BLaER1 treated with 17β-estradiol and CSF1 and Interleukin-3, amounts not matched to agents 10 nM and 100 nM (cell line): ENCODE measurements at regions not wholly inside any gene's neighbourhood (a gene's known extent, or its start where the extent isn't known, plus 50 kb on each side); places are given as distances from the start of the nearest gene placed in this dataset.

ENCODE experiments used
- H3K27ac ChIP-seq, 11 experiments: shearing (Covaris generic); formaldehyde crosslinking; 2 replicates each; pipeline ENCODE4 v1.8.1; 2022
- H3K27me3 ChIP-seq, 11 experiments: shearing (Covaris generic); formaldehyde crosslinking; 2 replicates each; pipeline ENCODE4 v1.8.1; 2022
- H3K36me3 ChIP-seq, 11 experiments: shearing (Covaris generic); formaldehyde crosslinking; 2 replicates each; pipeline ENCODE4 v1.8.1; 2022
- H3K4me1 ChIP-seq, 10 experiments: shearing (Covaris generic); formaldehyde crosslinking; 2 replicates each; pipeline ENCODE4 v1.8.1; 2022
- H3K4me2 ChIP-seq, 11 experiments: shearing (Covaris generic); formaldehyde crosslinking; 2 replicates each; pipeline ENCODE4 v1.8.1; 2022
- H3K4me3 ChIP-seq, 10 experiments: shearing (Covaris generic); formaldehyde crosslinking; 2 replicates each; pipeline ENCODE4 v1.8.1; 2022
- H3K9ac ChIP-seq, 11 experiments: shearing (Covaris generic); formaldehyde crosslinking; 2 replicates each; pipeline ENCODE4 v1.8.1; 2022
- H3K9me3 ChIP-seq, 11 experiments: shearing (Covaris generic); formaldehyde crosslinking; replicated peaks in 1 of 11; 2 replicates each; pipeline ENCODE4 v1.8.1; 2022
- H4K20me1 ChIP-seq, 11 experiments: shearing (Covaris generic); formaldehyde crosslinking; 2 replicates each; pipeline ENCODE4 v1.8.1; 2022
- Cebpa-rat ChIP-seq, 11 experiments: shearing (Covaris generic); IDR thresholded peaks; 2 replicates each; pipeline ENCODE4 v1.8.1; 2022

- no peaks in the 10 kb centered on the region for H3K36me3 ChIP-seq
- TF ChIP-seq Cebpa-rat (IDR thresholded peaks at IDR 0.05): no peak
- no peaks in the 10 kb centered on the region for H3K27me3 ChIP-seq
- no peaks in the 10 kb centered on the region for H4K20me1 ChIP-seq
- H3K4me2 ChIP-seq: no peak overlapping the region
- H3K9me3 ChIP-seq: peaks cover 0 to 7% (median 2%) of the 10 kb centered on the region in 11 experiments; a peak in 13 of 22 replicates
- no peaks in the 10 kb centered on the region for H3K4me1 ChIP-seq
- H3K4me3 ChIP-seq: no peak overlapping the region
- no peak overlapping the region for H3K27ac ChIP-seq
- no peak overlapping the region for H3K9ac ChIP-seq
Measured at GRCh38 chr2:204437815-204438756, 107.2 kb upstream of the PARD3B start.

DNA sequence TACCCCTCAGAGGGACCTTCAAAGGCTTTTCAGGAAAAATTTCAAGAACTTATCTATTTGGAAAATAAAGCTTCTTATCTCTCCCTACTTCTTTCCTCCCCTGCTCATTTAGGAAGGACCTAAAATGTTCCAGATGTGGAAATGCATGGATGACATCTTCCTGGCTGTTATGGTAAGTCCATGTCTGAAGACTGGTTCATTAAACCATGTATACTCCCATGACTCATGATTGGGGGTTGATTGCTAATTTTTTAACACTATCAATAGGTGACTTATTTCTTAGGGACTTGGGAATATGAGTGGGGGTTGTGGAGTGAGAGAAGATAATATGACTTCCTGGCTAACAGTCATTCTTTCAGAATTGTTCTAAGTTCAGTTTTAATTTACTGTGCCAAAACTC lies 104.0 kb upstream of the PARD3B start:
- H3K4me3 ChIP-seq: no peak overlapping the region
- H3K4me2 ChIP-seq: no peak overlapping the region
- H3K9ac ChIP-seq: no peak overlapping the region
- no peaks in the 10 kb centered on the region for H3K4me1 ChIP-seq
- no peak for TF ChIP-seq Cebpa-rat (IDR thresholded peaks at IDR 0.05)
- no peaks in the 10 kb centered on the region for H3K27me3 ChIP-seq
- H3K27ac ChIP-seq: no peak overlapping the region
- no peaks in the 10 kb centered on the region for H3K36me3 ChIP-seq
- no peaks in the 10 kb centered on the region for H4K20me1 ChIP-seq
- peaks cover 0 to 12% (median 4%) of the 10 kb centered on the region in 11 experiments; a peak in 6 of 22 replicates for H3K9me3 ChIP-seq

DNA sequence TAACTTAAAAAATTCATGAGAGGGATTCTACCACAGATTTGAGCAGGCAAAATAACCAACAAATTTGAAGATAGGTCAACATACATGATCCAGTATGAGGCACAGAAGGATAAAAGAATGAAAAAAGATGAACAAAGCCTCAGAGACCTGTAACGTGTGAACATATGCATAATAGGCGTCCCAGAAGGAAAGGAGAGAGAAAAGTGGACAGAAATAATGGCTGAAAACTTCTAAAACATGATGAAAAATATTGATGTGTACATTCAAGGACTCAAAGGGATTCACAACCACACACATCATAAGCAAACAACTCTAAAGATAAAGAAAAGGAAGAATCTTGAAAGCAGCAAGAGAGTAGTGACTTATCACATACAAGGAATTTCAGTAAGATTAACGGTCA lies 100.1 kb upstream of the PARD3B start:
- Histone ChIP-seq H3K4me1 (no peaks in the 10 kb centered on the region), H3K36me3 (no peaks in the 10 kb centered on the region), H3K4me2 (no peak overlapping the region), H3K9me3 (peaks cover 0 to 12% (median 4%) of the 10 kb centered on the region in 11 experiments; a peak in 6 of 22 replicates), H3K9ac (no peak overlapping the region), H3K27me3 (no peaks in the 10 kb centered on the region), H3K4me3 (no peak overlapping the region), H3K27ac (no peak overlapping the region), H4K20me1 (no peaks in the 10 kb centered on the region)
- no peak for TF ChIP-seq Cebpa-rat (IDR thresholded peaks at IDR 0.05)

DNA sequence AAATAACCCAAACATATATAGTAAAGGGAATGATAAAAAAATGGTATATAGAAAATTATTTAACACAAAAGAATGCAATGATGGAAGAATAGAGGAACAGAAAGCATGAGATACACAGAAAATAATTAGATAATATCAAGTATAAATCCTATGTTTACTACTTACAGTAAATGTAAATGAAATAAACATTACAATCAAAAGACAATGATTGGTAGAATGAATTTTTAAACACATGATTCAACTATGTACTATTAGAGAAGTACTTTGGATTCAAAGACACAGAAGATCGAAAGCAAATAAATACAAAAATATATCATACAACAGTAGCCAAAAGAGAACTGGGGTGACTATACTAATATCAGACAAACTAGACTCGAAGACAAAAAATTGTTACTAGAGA lies 97.6 kb upstream of the PARD3B start:
- H3K9ac ChIP-seq: no peak overlapping the region
- H3K4me3 ChIP-seq: no peak overlapping the region
- no peak overlapping the region for H3K27ac ChIP-seq
- no peaks in the 10 kb centered on the region for H3K4me1 ChIP-seq
- no peak for TF ChIP-seq Cebpa-rat (IDR thresholded peaks at IDR 0.05)
- H3K27me3 ChIP-seq: no peaks in the 10 kb centered on the region
- peaks cover 0 to 12% (median 4%) of the 10 kb centered on the region in 11 experiments; a peak in 6 of 22 replicates for H3K9me3 ChIP-seq
- H4K20me1 ChIP-seq: no peaks in the 10 kb centered on the region
- no peaks in the 10 kb centered on the region for H3K36me3 ChIP-seq
- H3K4me2 ChIP-seq: no peak overlapping the region

- Histone ChIP-seq H3K4me1 (no peaks in the 10 kb centered on the region), H3K4me2 (no peak overlapping the region), H4K20me1 (no peaks in the 10 kb centered on the region), H3K4me3 (no peak overlapping the region), H3K9ac (no peak overlapping the region), H3K27ac (no peak overlapping the region), H3K36me3 (no peaks in the 10 kb centered on the region), H3K27me3 (no peaks in the 10 kb centered on the region), H3K9me3 (peaks cover 0 to 8% (median 3%) of the 10 kb centered on the region in 11 experiments; a peak in 5 of 22 replicates)
- TF ChIP-seq Cebpa-rat (IDR thresholded peaks at IDR 0.05): no peak
Measured at GRCh38 chr2:204449977-204450376, 95.3 kb upstream of the PARD3B start.

GRCh38 chr2:204451766-204452165 lies 93.5 kb upstream of the PARD3B start:
- no peaks in the 10 kb centered on the region for H3K4me1 ChIP-seq
- no peaks in the 10 kb centered on the region for H4K20me1 ChIP-seq
- H3K27me3 ChIP-seq: no peaks in the 10 kb centered on the region
- H3K4me2 ChIP-seq: no peak overlapping the region
- no peak overlapping the region for H3K9ac ChIP-seq
- H3K4me3 ChIP-seq: no peak overlapping the region
- H3K9me3 ChIP-seq: no peaks in the 10 kb centered on the region
- TF ChIP-seq Cebpa-rat (IDR thresholded peaks at IDR 0.05): no peak
- H3K27ac ChIP-seq: no peak overlapping the region
- H3K36me3 ChIP-seq: no peaks in the 10 kb centered on the region

GRCh38 chr2:204452464-204453023 lies 92.7 kb upstream of the PARD3B start:
- Histone ChIP-seq H3K27ac (no peak overlapping the region), H3K4me2 (no peak overlapping the region), H4K20me1 (no peaks in the 10 kb centered on the region), H3K36me3 (no peaks in the 10 kb centered on the region), H3K4me1 (no peaks in the 10 kb centered on the region), H3K4me3 (no peak overlapping the region), H3K9ac (no peak overlapping the region), H3K27me3 (no peaks in the 10 kb centered on the region), H3K9me3 (no peaks in the 10 kb centered on the region)
- no peak for TF ChIP-seq Cebpa-rat (IDR thresholded peaks at IDR 0.05)

- H4K20me1 ChIP-seq: no peaks in the 10 kb centered on the region
- no peak overlapping the region for H3K9ac ChIP-seq
- H3K9me3 ChIP-seq: no peaks in the 10 kb centered on the region
- no peaks in the 10 kb centered on the region for H3K4me1 ChIP-seq
- TF ChIP-seq Cebpa-rat (IDR thresholded peaks at IDR 0.05): no peak
- H3K4me3 ChIP-seq: no peak overlapping the region
- H3K4me2 ChIP-seq: no peak overlapping the region
- H3K27ac ChIP-seq: no peak overlapping the region
- H3K36me3 ChIP-seq: no peaks in the 10 kb centered on the region
- H3K27me3 ChIP-seq: no peaks in the 10 kb centered on the region
Measured at GRCh38 chr2:204453730-204454167, 91.5 kb upstream of the PARD3B start.

DNA sequence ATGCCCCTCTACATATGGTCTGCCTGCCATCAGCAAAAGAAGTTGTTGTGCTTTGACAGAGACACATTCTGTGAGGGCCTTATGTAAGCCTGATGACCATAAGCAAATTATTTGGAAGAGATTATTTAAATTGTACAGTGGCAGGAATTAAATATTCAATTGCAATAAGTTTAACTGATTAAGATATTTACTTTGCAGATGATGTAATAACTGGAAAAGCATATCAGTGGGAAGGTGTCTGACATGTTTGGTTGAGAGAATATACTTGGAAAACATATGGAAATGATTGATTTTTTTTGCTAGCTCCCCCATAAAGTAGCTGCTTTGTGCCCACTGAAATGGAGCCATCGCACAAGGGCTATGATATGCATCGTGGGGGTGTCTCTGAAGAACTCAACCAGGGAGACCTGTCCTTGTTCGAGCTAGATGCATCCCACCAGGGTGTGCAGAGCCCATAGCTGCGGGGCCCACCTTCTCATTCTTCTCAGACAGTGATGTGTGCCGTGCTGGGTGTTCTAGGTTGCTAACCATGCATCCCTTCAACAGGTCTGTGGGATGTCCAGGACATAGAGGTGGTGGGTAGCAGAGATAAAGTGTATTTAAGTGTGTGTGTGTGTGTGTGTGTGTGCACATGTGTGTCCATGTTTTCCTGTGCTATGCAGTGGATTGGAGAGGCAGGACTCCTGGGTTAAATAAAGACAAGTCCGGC lies 90.4 kb upstream of the PARD3B start:
- no peak for TF ChIP-seq Cebpa-rat (IDR thresholded peaks at IDR 0.05)
- Histone ChIP-seq H3K9ac (no peak overlapping the region), H3K36me3 (no peaks in the 10 kb centered on the region), H3K4me2 (no peak overlapping the region), H3K4me1 (no peaks in the 10 kb centered on the region), H3K27me3 (no peaks in the 10 kb centered on the region), H3K4me3 (no peak overlapping the region), H3K9me3 (no peaks in the 10 kb centered on the region), H4K20me1 (no peaks in the 10 kb centered on the region), H3K27ac (no peak overlapping the region)
